GM12878 (cell line): ENCODE measurements at regions not wholly inside any gene's neighbourhood (a gene's known extent, or its start where the extent isn't known, plus 50 kb on each side); places are given as distances from the start of the nearest gene placed in this dataset.

Experiments used
- ATAC-seq: fragments of 200-7000 bp; cut with Tn5 transposase; 3 replicates; pipeline ENCODE4 v1.9.1; 2020; ENCODE audit warnings: mild to moderate bottlenecking, moderate library complexity
- BruUV-seq: library from RNA; stranded (reverse); fragments of 400-500 nt; replicated peaks from 2 replicates; lab custom pipeline; 2021; lab: Mats Ljungman, UMichigan
- CTCF ChIA-PET: fragments of 300-600 bp; sonication (Branson Sonifier 250); formaldehyde crosslinking; extraction: SDS; loops from one replicate; lab custom pipeline; 2021; ENCODE audit warnings: inconsistent platforms; lab: Yijun Ruan, JAX
- POLR2A ChIA-PET: fragments of 350-600 bp; formaldehyde crosslinking; extraction: SDS; loops from one replicate; lab custom pipeline; 2021; ENCODE audit warnings: inconsistent platforms; lab: Charles Lee
- RAD21 ChIA-PET: fragments of 300-600 bp; sonication (Branson Sonifier 250); formaldehyde crosslinking; loops from one replicate; lab custom pipeline; 2023; ENCODE audit warnings: antibody characterized with exemption; ENCODE audit not compliant: unreplicated experiment; lab: Charles Lee
- SMC1A ChIA-PET: fragments of 300-600 bp; sonication (Branson Sonifier 250); formaldehyde crosslinking; loops from one replicate; lab custom pipeline; 2023; ENCODE audit not compliant: unreplicated experiment, uncharacterized antibody; lab: Charles Lee
- DNase-seq: peaks from one replicate; pipeline ENCODE4 v3.0.0-alpha.2; 2011; ENCODE audit warnings: low read depth, low spot score
- FAIRE-seq: peaks from 3 replicates; lab custom pipeline; 2011; peaks lifted over from hg19 to GRCh38; lab: Jason Lieb, UNC
- H2AFZ ChIP-seq: 2 replicates; pipeline ENCODE4 v1.6.0; 2011; ENCODE audit warnings: low read depth, low read length, control low read depth; ENCODE audit not compliant: control insufficient read depth
- H3K27ac ChIP-seq: 2 replicates; pipeline ENCODE4 v1.5.1; 2011; ENCODE audit warnings: control low read depth; ENCODE audit not compliant: control insufficient read depth, insufficient read depth
- H3K27me3 ChIP-seq, 2 experiments: replicated peaks in 1 of 2; 2 replicates each; pipeline versions ENCODE4 v1.6.0 to v1.6.1; 2011; ENCODE audit warnings: low read length in 1 of 2; ENCODE audit not compliant: control insufficient read depth in 2 of 2, insufficient read depth in 2 of 2
- H3K36me3 ChIP-seq, 2 experiments: 2 replicates each; pipeline ENCODE4 v1.5.1; 2011; ENCODE audit warnings: low read length in 1 of 2; ENCODE audit not compliant: control insufficient read depth in 2 of 2, insufficient read depth in 2 of 2
- H3K4me1 ChIP-seq: 2 replicates; pipeline ENCODE4 v1.6.1; 2011; ENCODE audit warnings: mild to moderate bottlenecking, low read length, moderate library complexity, mixed read lengths; ENCODE audit not compliant: control insufficient read depth, insufficient read depth
- H3K4me2 ChIP-seq: 2 replicates; pipeline ENCODE4 v1.6.0; 2011; ENCODE audit warnings: control low read depth; ENCODE audit not compliant: control insufficient read depth, insufficient read depth
- H3K4me3 ChIP-seq: fragments of 200-600 bp; sonication (generic); 2 replicates; pipeline ENCODE4 v1.5.1; 2016
- H3K79me2 ChIP-seq: 2 replicates; pipeline ENCODE4 v1.6.0; 2011; ENCODE audit warnings: low read length; ENCODE audit not compliant: control insufficient read depth, insufficient read depth
- H3K9ac ChIP-seq: 2 replicates; pipeline ENCODE4 v1.8.0; 2011; ENCODE audit warnings: low read length, control low read depth, mixed read lengths; ENCODE audit not compliant: control insufficient read depth, insufficient read depth
- H3K9me3 ChIP-seq: replicated peaks from 3 replicates; pipeline ENCODE4 v1.5.1; 2011; ENCODE audit warnings: mild to moderate bottlenecking, low read length; ENCODE audit not compliant: control insufficient read depth, insufficient read depth
- H4K20me1 ChIP-seq: 2 replicates; pipeline ENCODE4 v1.6.0; 2011; ENCODE audit not compliant: control insufficient read depth, insufficient read depth
- HDAC6 ChIP-seq: fragments of 200-600 bp; sonication (generic); IDR thresholded peaks from one replicate; pipeline ENCODE4 v1.8.0; 2017; ENCODE audit warnings: antibody characterized with exemption; ENCODE audit not compliant: unreplicated experiment
- MLLT1 ChIP-seq: fragments of 450-650 bp; IDR thresholded peaks from 2 replicates; pipeline ENCODE4 v1.6.1; 2016; ENCODE audit warnings: mild to moderate bottlenecking
- NKRF ChIP-seq: fragments of 450-650 bp; conservative IDR thresholded peaks from 2 replicates; pipeline ENCODE4 v1.6.1; 2017; ENCODE audit warnings: mild to moderate bottlenecking, moderate library complexity
- PML ChIP-seq: IDR thresholded peaks from 2 replicates; pipeline ENCODE4 v1.6.1; 2012; ENCODE audit warnings: low read length, inconsistent platforms
- POLR2AphosphoS5 ChIP-seq: IDR thresholded peaks from 2 replicates; pipeline ENCODE4 v1.6.1; 2011; ENCODE audit warnings: mild to moderate bottlenecking, low read length, inconsistent platforms
- RUNX3 ChIP-seq: IDR thresholded peaks from 2 replicates; pipeline ENCODE4 v1.6.1; 2012; ENCODE audit warnings: low read length, inconsistent platforms
- USF2 ChIP-seq: IDR thresholded peaks from 2 replicates; pipeline ENCODE4 v1.6.1; 2011; ENCODE audit warnings: low read depth, low read length, improper control_type of control experiment, borderline replicate concordance
- ZNF24 ChIP-seq: fragments of 450-650 bp; IDR thresholded peaks from 2 replicates; pipeline ENCODE4 v1.6.1; 2017; ENCODE audit warnings: antibody characterized with exemption, mild to moderate bottlenecking
- ZNF384 ChIP-seq: IDR thresholded peaks from 2 replicates; pipeline ENCODE4 v1.6.1; 2012; ENCODE audit warnings: low read depth, mild to moderate bottlenecking, low read length, improper control_type of control experiment, borderline replicate concordance
- WGBS: methylation state at CpG from one replicate; pipeline ENCODE4 v1.1.6; 2016; ENCODE audit warnings: low lambda C conversion rate; ENCODE audit not compliant: insufficient replicate concordance, insufficient coverage; ENCODE audit errors: missing lambda C conversion rate; 5-methylcytosine and 5-hydroxymethylcytosine counted together
- in situ Hi-C: fragments of 300-500 bp; cut with MboI; formaldehyde crosslinking; loops from 9 replicates; pipeline ENCODE4 v1.14.3; 2018; ENCODE audit warnings: mixed read lengths
- intact Hi-C: fragments of 100-400 bp; cut with micrococcal nuclease; formaldehyde crosslinking; loops from one replicate; pipeline ENCODE4 v1.14.2; 2022; ENCODE audit not compliant: unreplicated experiment

GRCh38 chr3:41033956-41034519 is 165.3 kb upstream of the CTNNB1 start:
- intact Hi-C loops = no loop called here
- no peak for TF ChIP-seq POLR2AphosphoS5
- TF ChIP-seq ZNF24 = no peak
- TF ChIP-seq PML = no peak
- TF ChIP-seq HDAC6 = no peak
- TF ChIP-seq ZNF384 = no peak
- TF ChIP-seq RUNX3 = no peak
- TF ChIP-seq USF2 = no peak
- TF ChIP-seq MLLT1 = no peak
- no peak for TF ChIP-seq NKRF
- Histone ChIP-seq H3K4me1 (no peaks in the 10 kb centered on the region), H3K79me2 (no peaks in the 10 kb centered on the region), H2AFZ (no peak overlapping the region), H3K4me3 (no peak overlapping the region), H3K27me3 (no peaks in the 10 kb centered on the region; a peak in 2 of 4 replicates), H3K36me3 (no peaks in the 10 kb centered on the region), H3K27ac (no peak overlapping the region), H4K20me1 (no peaks in the 10 kb centered on the region), H3K9ac (no peak overlapping the region), H3K4me2 (no peak overlapping the region), H3K9me3 (no peaks in the 10 kb centered on the region)
- ChIA-PET CTCF (interaction anchor here (1.4 kb wide), 1 partner anchor 10 kb away, joined by 3 read pairs; no protein-coding TSS in a partner anchor), POLR2A (interaction anchor here (0.7 kb wide), 1 partner anchor 98 kb away, joined by 3 read pairs; no protein-coding TSS in a partner anchor), SMC1A (interaction anchor here (1.1 kb wide), 1 partner anchor 63 kb away, joined by 3 read pairs; no protein-coding TSS in a partner anchor), RAD21 (no interaction called here)
- BruUV-seq = no TSS peak
- no peak for FAIRE-seq
- no peak for ATAC-seq
- in situ Hi-C loops = no loop called here
- WGBS = 14% methylated on average over 3 of the region's 3 CpGs
- DNase-seq = no peak
